ENCODE measurements at regions not wholly inside any gene's neighbourhood (a gene's known extent, or its start where the extent isn't known, plus 50 kb on each side); places are given as distances from the start of the nearest gene placed in this dataset.

DNA sequence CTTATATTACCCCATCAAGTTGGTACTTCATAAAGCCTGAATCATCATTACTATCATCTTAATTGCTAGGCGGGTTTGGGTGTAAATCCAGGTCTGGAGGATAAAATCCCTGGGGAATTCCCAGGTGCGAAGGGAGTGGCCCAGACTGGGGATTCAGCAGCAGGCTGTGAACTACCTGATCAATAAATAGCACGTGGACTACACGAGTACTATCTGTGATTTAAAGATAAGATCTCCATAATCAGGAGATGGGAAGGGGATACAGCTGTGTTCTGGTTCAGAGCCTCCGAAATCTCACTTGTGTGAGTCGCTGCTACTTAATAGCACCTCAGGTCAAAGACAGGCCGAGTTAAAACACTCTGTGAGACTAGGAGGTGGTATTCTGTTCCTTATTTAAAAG, 512.6 kb upstream of the ZFHX3 start:
- TF ChIP-seq, protein P1, sequence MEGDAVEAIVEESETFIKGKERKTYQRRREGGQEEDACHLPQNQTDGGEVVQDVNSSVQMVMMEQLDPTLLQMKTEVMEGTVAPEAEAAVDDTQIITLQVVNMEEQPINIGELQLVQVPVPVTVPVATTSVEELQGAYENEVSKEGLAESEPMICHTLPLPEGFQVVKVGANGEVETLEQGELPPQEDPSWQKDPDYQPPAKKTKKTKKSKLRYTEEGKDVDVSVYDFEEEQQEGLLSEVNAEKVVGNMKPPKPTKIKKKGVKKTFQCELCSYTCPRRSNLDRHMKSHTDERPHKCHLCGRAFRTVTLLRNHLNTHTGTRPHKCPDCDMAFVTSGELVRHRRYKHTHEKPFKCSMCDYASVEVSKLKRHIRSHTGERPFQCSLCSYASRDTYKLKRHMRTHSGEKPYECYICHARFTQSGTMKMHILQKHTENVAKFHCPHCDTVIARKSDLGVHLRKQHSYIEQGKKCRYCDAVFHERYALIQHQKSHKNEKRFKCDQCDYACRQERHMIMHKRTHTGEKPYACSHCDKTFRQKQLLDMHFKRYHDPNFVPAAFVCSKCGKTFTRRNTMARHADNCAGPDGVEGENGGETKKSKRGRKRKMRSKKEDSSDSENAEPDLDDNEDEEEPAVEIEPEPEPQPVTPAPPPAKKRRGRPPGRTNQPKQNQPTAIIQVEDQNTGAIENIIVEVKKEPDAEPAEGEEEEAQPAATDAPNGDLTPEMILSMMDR (IDR thresholded peaks at IDR 0.05; ENCODE audit: low read length): no peak
- no peak for TF ChIP-seq EZH2 (IDR thresholded peaks at IDR 0.05; ENCODE audit: borderline replicate concordance, low read length)
